A549 (cell line): ENCODE measurements at regions not wholly inside any gene's neighbourhood (a gene's known extent, or its start where the extent isn't known, plus 50 kb on each side); places are given as distances from the start of the nearest gene placed in this dataset.

ENCODE experiments used
- ATAC-seq, 2 experiments: fragments of 200-7000 bp in 1 of 2; fragments of >200 bp in 1 of 2; cut with Nextera tagmentation in 1 of 2; cut with Tn5 transposase in 1 of 2; 3 replicates each; pipeline versions ENCODE4 v1.8.0 to v1.9.1; 2018 to 2020; ENCODE audit warnings: mild to moderate bottlenecking in 1 of 2, moderate library complexity in 1 of 2
- CTCF ChIA-PET: fragments of 300-600 bp; sonication (Branson Sonifier 250); formaldehyde crosslinking; extraction: SDS; loops from one replicate; lab custom pipeline; 2021; ENCODE audit warnings: antibody characterized with exemption, inconsistent platforms; lab: Yijun Ruan, JAX
- POLR2A ChIA-PET: fragments of 350-600 bp; formaldehyde crosslinking; extraction: SDS; loops from one replicate; lab custom pipeline; 2021; ENCODE audit warnings: antibody characterized with exemption, inconsistent platforms; lab: Yijun Ruan, JAX
- DNase-seq, 2 experiments: peaks; one replicate each; pipeline versions ENCODE4 v3.0.0 to v3.0.0-alpha.2; 2011 to 2016; ENCODE audit warnings: low read depth in 1 of 2, low spot score in 1 of 2
- FAIRE-seq: peaks from 2 replicates; lab custom pipeline; 2011; peaks lifted over from hg19 to GRCh38; lab: Jason Lieb, UNC
- H3K27ac ChIP-seq, 2 experiments: fragments of >200 bp; sonication (Bioruptor Twin); formaldehyde crosslinking; 3 replicates each; pipeline ENCODE4 v1.5.1; 2016 to 2017
- H3K4me1 ChIP-seq: fragments of >200 bp; sonication (Bioruptor Twin); formaldehyde crosslinking; 3 replicates; pipeline ENCODE4 v1.6.1; 2016
- H3K4me2 ChIP-seq: fragments of >200 bp; sonication (Bioruptor Twin); formaldehyde crosslinking; 3 replicates; pipeline ENCODE4 v1.6.1; 2016
- H3K4me3 ChIP-seq: fragments of >200 bp; sonication (Bioruptor Twin); formaldehyde crosslinking; 3 replicates; pipeline ENCODE4 v1.5.1; 2016
- H3K9me3 ChIP-seq: fragments of >200 bp; sonication (Bioruptor Twin); formaldehyde crosslinking; 3 replicates; pipeline ENCODE4 v1.6.1; 2016
- CBX2 ChIP-seq: fragments of 200-600 bp; sonication (generic); IDR thresholded peaks from 2 replicates; pipeline ENCODE4 v1.6.1; 2016; ENCODE audit warnings: low read depth, mild to moderate bottlenecking, borderline replicate concordance
- CHD4 ChIP-seq: fragments of 200-600 bp; sonication (generic); IDR thresholded peaks from 2 replicates; pipeline ENCODE4 v1.6.1; 2016; ENCODE audit warnings: antibody characterized with exemption, mild to moderate bottlenecking, borderline replicate concordance
- EHMT2 ChIP-seq: fragments of 200-600 bp; sonication (generic); IDR thresholded peaks from 2 replicates; pipeline ENCODE4 v1.6.1; 2016; ENCODE audit warnings: antibody characterized with exemption, low read depth, mild to moderate bottlenecking, moderate library complexity
- ELK1 ChIP-seq: fragments of 150-350 bp; IDR thresholded peaks from 2 replicates; pipeline ENCODE4 v1.6.1; 2014; ENCODE audit warnings: low read depth, mild to moderate bottlenecking, low read length
- EP300 ChIP-seq, 2 experiments: fragments of >200 bp; sonication (Bioruptor Twin); formaldehyde crosslinking; IDR thresholded peaks; 2 replicates in 1 of 2; 3 replicates in 1 of 2; pipeline ENCODE4 v1.6.1; 2016 to 2017
- FOSB ChIP-seq: fragments of 250-450 bp; sonication (Bioruptor Pico); IDR thresholded peaks from 2 replicates; pipeline ENCODE4 v1.5.0; 2020; ENCODE audit warnings: mild to moderate bottlenecking, moderate library complexity
- HDAC2 ChIP-seq: fragments of 200-600 bp; sonication (generic); IDR thresholded peaks from 2 replicates; pipeline ENCODE4 v1.6.1; 2016
- HOXA7 ChIP-seq: fragments of 250-450 bp; sonication (Bioruptor Pico); IDR thresholded peaks from 2 replicates; pipeline ENCODE4 v1.5.0; 2020; ENCODE audit warnings: mild to moderate bottlenecking, moderate library complexity
- MAZ ChIP-seq: fragments of 150-350 bp; IDR thresholded peaks from 2 replicates; pipeline ENCODE4 v1.6.1; 2014; ENCODE audit warnings: antibody characterized with exemption, low read depth, low read length, borderline replicate concordance
- NFE2L2 ChIP-seq: fragments of 150-350 bp; conservative IDR thresholded peaks from 2 replicates; pipeline ENCODE4 v1.6.1; 2014; ENCODE audit warnings: low read length
- PBX3 ChIP-seq: IDR thresholded peaks from 2 replicates; pipeline ENCODE4 v1.6.1; 2012
- PHF8 ChIP-seq: fragments of 200-600 bp; sonication (generic); IDR thresholded peaks from 2 replicates; pipeline ENCODE4 v1.6.1; 2016; ENCODE audit warnings: low read depth, mild to moderate bottlenecking, antibody characterized with exemption, moderate library complexity, borderline replicate concordance
- RCOR1 ChIP-seq: fragments of 150-350 bp; IDR thresholded peaks from 2 replicates; pipeline ENCODE4 v1.6.1; 2014; ENCODE audit warnings: antibody characterized with exemption, low read length, low read depth
- RFX5 ChIP-seq: fragments of 450-650 bp; IDR thresholded peaks from 2 replicates; pipeline ENCODE4 v1.7.1; 2014; ENCODE audit warnings: antibody characterized with exemption, mild to moderate bottlenecking, moderate library complexity
- RNF2 ChIP-seq: fragments of 200-600 bp; sonication (generic); IDR thresholded peaks from 2 replicates; pipeline ENCODE4 v1.6.1; 2016; ENCODE audit warnings: low read depth, mild to moderate bottlenecking, antibody characterized with exemption, moderate library complexity, borderline replicate concordance
- TFCP2L1 ChIP-seq: fragments of 250-450 bp; sonication (Bioruptor Pico); IDR thresholded peaks from 2 replicates; pipeline ENCODE4 v1.5.0; 2021; ENCODE audit warnings: mild to moderate bottlenecking
- ZNF302 ChIP-seq: fragments of 250-450 bp; sonication (Bioruptor Pico); IDR thresholded peaks from 2 replicates; pipeline ENCODE4 v1.9.0; 2021; ENCODE audit warnings: inconsistent platforms, mild to moderate bottlenecking, moderate library complexity
- whole genome bisulfite sequencing: methylation state at CpG from one replicate; pipeline ENCODE4 v1.1.6; 2017; ENCODE audit errors: missing lambda C conversion rate; 5-methylcytosine and 5-hydroxymethylcytosine counted together

GRCh38 chr1:208531003-208531750, 287.0 kb upstream of the PLXNA2 start:
- Histone ChIP-seq H3K4me3 (no peak overlapping the region), H3K4me2 (no peak overlapping the region), H3K4me1 (no peaks in the 10 kb centered on the region), H3K27ac (no peak overlapping the region), H3K9me3 (no peaks in the 10 kb centered on the region)
- POLR2A ChIA-PET: no interaction called here
- DNase-seq: no peak
- no peak for ATAC-seq
- 13% methylated on average over 11 of the region's 11 CpGs for WGBS
- CTCF ChIA-PET: no interaction called here
- FAIRE-seq: no peak
- TF ChIP-seq ELK1: no peak

DNA sequence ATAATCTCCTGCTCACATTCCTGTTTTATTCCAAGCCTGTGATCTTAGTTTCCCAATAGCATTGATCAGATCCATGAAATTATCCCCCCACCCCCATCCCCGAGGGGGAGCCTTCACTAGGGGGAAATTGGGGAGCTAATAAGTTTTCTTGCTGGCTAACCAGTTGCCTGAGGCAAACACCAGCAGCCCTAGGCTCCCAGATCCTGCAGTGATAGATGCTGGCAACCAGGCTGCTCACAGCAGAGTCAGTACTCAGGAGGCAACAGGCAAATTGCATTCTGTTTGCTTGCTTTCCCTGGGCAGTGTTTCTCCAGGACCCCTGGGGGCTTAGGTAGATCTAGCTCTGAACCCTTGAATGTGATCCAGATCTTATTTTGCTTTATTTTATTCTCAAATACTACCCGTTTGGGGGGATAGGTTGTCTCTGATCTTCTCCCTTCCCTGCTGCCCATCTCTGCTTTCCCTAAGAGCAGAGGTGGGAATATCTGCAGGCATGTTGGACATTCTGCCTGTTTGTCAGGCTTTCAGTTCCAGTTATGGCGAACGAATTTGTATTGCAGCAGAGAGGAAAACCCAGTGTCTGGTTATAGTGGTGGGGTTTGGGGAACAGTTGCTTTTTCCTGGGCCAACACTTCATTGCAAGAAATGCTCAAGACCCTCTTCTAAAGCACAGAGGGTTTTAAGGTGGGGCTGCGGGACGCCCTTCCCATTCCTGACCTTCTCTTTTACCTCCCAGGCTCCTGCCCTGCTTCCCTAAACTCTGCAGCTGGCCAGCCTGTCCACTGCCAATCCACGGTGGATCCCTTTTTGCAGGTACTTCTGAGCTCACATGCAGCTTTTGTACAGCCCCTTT, 289.8 kb upstream of the PLXNA2 start:
- H3K4me1 ChIP-seq: no peaks in the 10 kb centered on the region
- TF ChIP-seq HOXA7 (no peak), RNF2 (no peak), FOSB (CRISPR knock-in tag) (no peak), PHF8 (no peak), ELK1 (no peak), MAZ (no peak), CBX2 (no peak), NFE2L2 (no peak), CHD4 (no peak), PBX3 (no peak), EHMT2 (no peak), ZNF302 (no peak), RFX5 (no peak), HDAC2 (no peak), TFCP2L1 (CRISPR knock-in tag) (no peak), RCOR1 (no peak)
- CTCF ChIA-PET: no interaction called here
- POLR2A ChIA-PET: no interaction called here
- FAIRE-seq: no peak
- no peak overlapping the region for H3K27ac ChIP-seq
- 2% methylated on average over 7 of the region's 7 CpGs for WGBS
- H3K4me3 ChIP-seq: no peak overlapping the region
- no peak overlapping the region for H3K4me2 ChIP-seq
- H3K9me3 ChIP-seq: no peaks in the 10 kb centered on the region
- ATAC-seq: no peak
- no peak for DNase-seq

- POLR2A ChIA-PET: no interaction called here
These were observed 290.4 kb upstream of the PLXNA2 start for GRCh38 chr1:208534599-208534897.

More at GRCh38 chr1:208534599-208534897, 290.4 kb upstream of the PLXNA2 start:
- Histone ChIP-seq H3K9me3 (no peaks in the 10 kb centered on the region), H3K4me1 (no peaks in the 10 kb centered on the region)
- CTCF ChIA-PET: no interaction called here
- FAIRE-seq: no peak
- no peak for TF ChIP-seq EP300 (IDR thresholded peaks at IDR 0.05)
- TF ChIP-seq, all 56 proteins: peak for 0
- ATAC-seq (no peak), DNase-seq (no peak)
- 14% methylated on average over 4 of the region's 4 CpGs for WGBS
- H3K4me2 ChIP-seq: no peak overlapping the region
- H3K4me3 ChIP-seq: no peak overlapping the region
- H3K27ac ChIP-seq: no peak overlapping the region
